Left ventricle myocardium inferior (tissue), 1 donor: ENCODE measurements at regions not wholly inside any gene's neighbourhood (a gene's known extent, or its start where the extent isn't known, plus 50 kb on each side); places are given as distances from the start of the nearest gene placed in this dataset.

ENCODE experiments used
- DNase-seq: peaks from one replicate; pipeline ENCODE4 v3.0.0-alpha.2; 2020
- H3K27ac ChIP-seq: fragments of 200-600 bp; replicated peaks from 2 replicates; pipeline ENCODE4 v1.8.0; 2021
- H3K27me3 ChIP-seq: fragments of 200-600 bp; 2 replicates; pipeline ENCODE4 v1.8.0; 2021; ENCODE audit warnings: low read depth
- H3K36me3 ChIP-seq: fragments of 200-600 bp; 2 replicates; pipeline ENCODE4 v1.8.0; 2021
- H3K4me1 ChIP-seq: fragments of 200-600 bp; 2 replicates; pipeline ENCODE4 v1.8.0; 2021
- H3K4me3 ChIP-seq: fragments of 200-600 bp; 2 replicates; pipeline ENCODE4 v1.8.0; 2021; ENCODE audit warnings: mild to moderate bottlenecking, moderate library complexity
- H3K9me3 ChIP-seq: fragments of 200-600 bp; replicated peaks from 2 replicates; pipeline ENCODE4 v1.8.0; 2021
- intact Hi-C: fragments of 100-400 bp; cut with micrococcal nuclease; formaldehyde crosslinking; loops from one replicate; pipeline ENCODE4 v1.11.0; 2022
- TF ChIP-seq, protein P1 (sequence below): fragments of 200-600 bp; IDR thresholded peaks from 2 replicates; pipeline ENCODE4 v1.8.0; 2021; ENCODE audit warnings: antibody characterized with exemption, mild to moderate bottlenecking, borderline replicate concordance
- donor health status: DM: no; HTN: yes; CAD: no; lungs with severe emphysema.

DNA sequence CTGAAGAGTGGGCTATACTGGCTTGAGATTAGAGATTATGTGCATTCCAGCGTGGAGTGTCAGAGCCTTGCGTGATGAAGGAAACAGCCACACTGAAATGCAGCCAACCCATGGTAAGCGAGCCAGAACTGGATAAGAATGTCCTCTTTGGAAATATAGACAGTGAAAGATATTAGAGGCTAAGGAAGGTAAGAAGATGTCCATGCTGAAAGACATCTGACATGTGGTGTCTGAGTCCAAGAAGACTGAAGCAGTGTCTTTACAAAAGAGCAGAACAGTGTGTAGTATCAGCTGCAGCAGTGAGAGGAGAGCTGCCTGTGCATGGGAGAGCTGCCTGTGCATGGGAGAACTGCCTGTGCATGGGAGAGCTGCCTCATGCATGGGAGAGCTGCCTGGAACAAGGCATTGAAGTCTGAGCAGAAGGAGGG, 672.2 kb downstream of the DIPK2A start:
- Histone ChIP-seq H3K4me1 (no peaks in the 10 kb centered on the region), H3K27ac (no peak overlapping the region), H3K9me3 (peaks cover 8% of the 10 kb centered on the region), H3K4me3 (no peak overlapping the region), H3K27me3 (no peaks in the 10 kb centered on the region), H3K36me3 (no peaks in the 10 kb centered on the region)
- intact Hi-C loops, result no loop called here
- TF ChIP-seq, protein P1, sequence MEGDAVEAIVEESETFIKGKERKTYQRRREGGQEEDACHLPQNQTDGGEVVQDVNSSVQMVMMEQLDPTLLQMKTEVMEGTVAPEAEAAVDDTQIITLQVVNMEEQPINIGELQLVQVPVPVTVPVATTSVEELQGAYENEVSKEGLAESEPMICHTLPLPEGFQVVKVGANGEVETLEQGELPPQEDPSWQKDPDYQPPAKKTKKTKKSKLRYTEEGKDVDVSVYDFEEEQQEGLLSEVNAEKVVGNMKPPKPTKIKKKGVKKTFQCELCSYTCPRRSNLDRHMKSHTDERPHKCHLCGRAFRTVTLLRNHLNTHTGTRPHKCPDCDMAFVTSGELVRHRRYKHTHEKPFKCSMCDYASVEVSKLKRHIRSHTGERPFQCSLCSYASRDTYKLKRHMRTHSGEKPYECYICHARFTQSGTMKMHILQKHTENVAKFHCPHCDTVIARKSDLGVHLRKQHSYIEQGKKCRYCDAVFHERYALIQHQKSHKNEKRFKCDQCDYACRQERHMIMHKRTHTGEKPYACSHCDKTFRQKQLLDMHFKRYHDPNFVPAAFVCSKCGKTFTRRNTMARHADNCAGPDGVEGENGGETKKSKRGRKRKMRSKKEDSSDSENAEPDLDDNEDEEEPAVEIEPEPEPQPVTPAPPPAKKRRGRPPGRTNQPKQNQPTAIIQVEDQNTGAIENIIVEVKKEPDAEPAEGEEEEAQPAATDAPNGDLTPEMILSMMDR, result no peak
- no peak for DNase-seq

DNA sequence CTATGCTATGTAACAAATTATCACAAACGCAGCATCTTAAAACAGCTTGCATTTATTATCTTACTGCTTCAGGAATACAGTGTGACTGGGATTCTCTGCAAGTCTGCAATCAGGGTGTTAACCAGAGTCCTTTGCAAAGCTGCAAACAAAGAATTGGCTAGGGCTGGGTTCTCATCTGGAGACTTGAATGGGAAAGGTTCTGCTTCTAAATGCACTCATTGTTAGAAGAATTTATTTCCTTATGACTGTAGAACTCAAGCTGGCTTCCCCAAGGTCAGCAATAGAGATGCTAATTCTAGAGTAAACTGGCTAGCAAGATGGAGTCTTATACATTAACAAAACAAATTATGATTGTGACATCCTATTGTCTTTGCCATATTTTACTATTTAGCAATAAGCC, 673.7 kb downstream of the DIPK2A start:
- intact Hi-C loops, result no loop called here
- TF ChIP-seq, protein P1, result no peak
- H3K36me3 ChIP-seq, result no peaks in the 10 kb centered on the region
- H3K9me3 ChIP-seq, result peaks cover 5% of the 10 kb centered on the region
- no peaks in the 10 kb centered on the region for H3K4me1 ChIP-seq
- no peak overlapping the region for H3K4me3 ChIP-seq
- DNase-seq, result no peak
- no peaks in the 10 kb centered on the region for H3K27me3 ChIP-seq
- H3K27ac ChIP-seq, result no peak overlapping the region

- H3K36me3 ChIP-seq, result no peaks in the 10 kb centered on the region
- intact Hi-C loops, result no loop called here
- DNase-seq, result no peak
- TF ChIP-seq, protein P1, result no peak
- no peak overlapping the region for H3K27ac ChIP-seq
- H3K9me3 ChIP-seq, result no peaks in the 10 kb centered on the region
- no peaks in the 10 kb centered on the region for H3K4me1 ChIP-seq
- H3K4me3 ChIP-seq, result no peak overlapping the region
- no peaks in the 10 kb centered on the region for H3K27me3 ChIP-seq
Observed at GRCh38 chr3:144650380-144650779, 678.8 kb downstream of the DIPK2A start.

GRCh38 chr3:144652573-144652972, 681.0 kb downstream of the DIPK2A start:
- Histone ChIP-seq H3K27ac (no peak overlapping the region), H3K9me3 (no peaks in the 10 kb centered on the region), H3K36me3 (no peaks in the 10 kb centered on the region), H3K4me3 (no peak overlapping the region), H3K4me1 (no peaks in the 10 kb centered on the region), H3K27me3 (no peaks in the 10 kb centered on the region)
- TF ChIP-seq, protein P1, result no peak
- DNase-seq, result no peak
- intact Hi-C loops, result no loop called here

DNA sequence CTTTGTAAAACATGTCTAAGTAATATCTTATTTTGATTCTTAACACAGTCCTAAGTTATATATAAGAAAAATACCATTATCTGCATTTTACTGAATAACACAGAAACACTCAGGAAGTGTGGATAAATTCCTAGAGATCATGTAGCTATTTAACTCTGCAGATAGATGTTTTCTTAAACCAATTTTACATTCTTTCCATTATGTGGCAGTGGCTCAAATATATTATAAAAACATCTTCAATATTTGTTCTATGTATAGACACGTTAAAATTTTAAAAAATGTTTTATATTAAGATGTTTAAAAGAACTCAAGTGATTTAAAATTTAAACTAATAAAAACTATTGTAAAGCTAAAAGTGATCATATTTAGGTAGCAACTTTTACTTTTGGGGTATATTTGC, 683.8 kb downstream of the DIPK2A start:
- DNase-seq, result no peak
- TF ChIP-seq, protein P1, result no peak
- no peaks in the 10 kb centered on the region for H3K4me1 ChIP-seq
- H3K4me3 ChIP-seq, result no peak overlapping the region
- H3K9me3 ChIP-seq, result no peaks in the 10 kb centered on the region
- no peaks in the 10 kb centered on the region for H3K36me3 ChIP-seq
- no peak overlapping the region for H3K27ac ChIP-seq
- no peaks in the 10 kb centered on the region for H3K27me3 ChIP-seq
- intact Hi-C loops, result no loop called here

GRCh38 chr3:144660186-144660585, 688.6 kb downstream of the DIPK2A start:
- H3K4me3 ChIP-seq, result no peak overlapping the region

More at GRCh38 chr3:144660186-144660585, 688.6 kb downstream of the DIPK2A start:
- Histone ChIP-seq H3K36me3 (no peaks in the 10 kb centered on the region), H3K27me3 (no peaks in the 10 kb centered on the region), H3K4me1 (no peaks in the 10 kb centered on the region), H3K27ac (no peak overlapping the region), H3K9me3 (peaks cover 5% of the 10 kb centered on the region)
- DNase-seq, result no peak
- intact Hi-C loops, result no loop called here
- TF ChIP-seq, protein P1, result no peak
